Endothelial cell of umbilical vein (primary cell): ENCODE measurements at regions not wholly inside any gene's neighbourhood (a gene's known extent, or its start where the extent isn't known, plus 50 kb on each side); places are given as distances from the start of the nearest gene placed in this dataset.
"Not testable (repeated sequence)": the region's sequence is repeated elsewhere in the genome, so short reads cannot be mapped to it uniquely, and the experiment has no call there.

Experiments
- BruUV-seq: library from RNA; stranded (reverse); fragments of 400-500 nt; replicated peaks from 2 replicates; lab custom pipeline; 2021; lab: Mats Ljungman, UMichigan
- CTCF ChIA-PET: fragments of 300-600, 350-600 bp; sonication (Branson Sonifier 250); formaldehyde crosslinking; loops from one replicate; lab custom pipeline; 2021; ENCODE audit warnings: antibody characterized with exemption, inconsistent platforms; lab: Charles Lee
- POLR2A ChIA-PET: fragments of 300-600, 350-600 bp; sonication (Branson Sonifier 250); formaldehyde crosslinking; loops from one replicate; lab custom pipeline; 2021; ENCODE audit warnings: antibody characterized with exemption, inconsistent platforms; lab: Charles Lee
- DNase-seq: peaks from one replicate; pipeline ENCODE4 v3.0.0-alpha.2; 2011; ENCODE audit warnings: low read depth, low spot score
- FAIRE-seq: peaks from 2 replicates; lab custom pipeline; 2011; peaks lifted over from hg19 to GRCh38; lab: Jason Lieb, UNC
- H2AFZ ChIP-seq: 2 replicates; pipeline ENCODE4 v1.6.0; 2012; ENCODE audit warnings: low read depth, low read length, control low read depth, inconsistent platforms
- H3K27ac ChIP-seq: 2 replicates; pipeline ENCODE4 v1.5.1; 2011; ENCODE audit warnings: low read depth, mild to moderate bottlenecking, control low read depth, low read length, moderate library complexity; ENCODE audit not compliant: insufficient read depth
- H3K27me3 ChIP-seq, 2 experiments: 2 replicates each; pipeline versions ENCODE4 v1.6.0 to v1.6.1; 2011; ENCODE audit warnings: low read length in 2 of 2, mixed read lengths in 1 of 2; ENCODE audit not compliant: control insufficient read depth in 2 of 2, insufficient read depth in 2 of 2
- H3K36me3 ChIP-seq, 2 experiments: 2 replicates in 1 of 2; 3 replicates in 1 of 2; pipeline ENCODE4 v1.5.1; 2011; ENCODE audit warnings: low read length in 2 of 2, mild to moderate bottlenecking in 1 of 2, moderate library complexity in 1 of 2; ENCODE audit not compliant: control insufficient read depth in 2 of 2, insufficient read depth in 2 of 2; ENCODE audit errors: extremely low read depth in 1 of 2
- H3K4me1 ChIP-seq: 3 replicates; pipeline ENCODE4 v1.5.1; 2011; ENCODE audit warnings: mild to moderate bottlenecking, low read length; ENCODE audit not compliant: control insufficient read depth, insufficient read depth; ENCODE audit errors: extremely low read depth
- H3K4me2 ChIP-seq: 2 replicates; pipeline ENCODE4 v1.6.1; 2011; ENCODE audit warnings: low read length, control low read depth, mixed read lengths; ENCODE audit not compliant: insufficient read depth
- H3K4me3 ChIP-seq, 3 experiments: fragments of 200-600 bp in 1 of 3; sonication (generic), shearing (Covaris generic) in 1 of 3; replicated peaks in 1 of 3; 2 replicates each; pipeline ENCODE4 v1.5.1; 2011 to 2016; ENCODE audit warnings: control low read depth in 3 of 3, low read length in 3 of 3, mild to moderate bottlenecking in 2 of 3, inconsistent platforms in 1 of 3, low read depth in 1 of 3, moderate library complexity in 1 of 3; ENCODE audit not compliant: insufficient read depth in 1 of 3
- H3K79me2 ChIP-seq: 2 replicates; pipeline ENCODE4 v1.6.0; 2012; ENCODE audit warnings: low read length, inconsistent platforms; ENCODE audit not compliant: control insufficient read depth, insufficient read depth
- H3K9ac ChIP-seq: replicated peaks from 2 replicates; pipeline ENCODE3; 2011; ENCODE audit warnings: low read length, control low read depth; ENCODE audit not compliant: insufficient read depth; ENCODE audit errors: extremely low read depth
- H3K9me1 ChIP-seq: replicated peaks from 3 replicates; pipeline ENCODE4 v1.6.0; 2011; ENCODE audit warnings: mild to moderate bottlenecking, low read length; ENCODE audit not compliant: control insufficient read depth, insufficient read depth; ENCODE audit errors: extremely low read depth
- H3K9me3 ChIP-seq: replicated peaks from 2 replicates; pipeline ENCODE4 v1.5.1; 2012; ENCODE audit warnings: low read length, inconsistent platforms; ENCODE audit not compliant: control insufficient read depth, insufficient read depth
- H4K20me1 ChIP-seq: replicated peaks from 2 replicates; pipeline ENCODE3; 2011; ENCODE audit warnings: mild to moderate bottlenecking, low read length; ENCODE audit not compliant: control insufficient read depth, insufficient read depth; ENCODE audit errors: extremely low read depth
- FOS ChIP-seq: IDR thresholded peaks from 2 replicates; pipeline ENCODE4 v1.6.1; 2011; ENCODE audit warnings: mild to moderate bottlenecking, low read length, moderate library complexity, borderline replicate concordance; ENCODE audit not compliant: insufficient read depth
- GATA2 ChIP-seq: IDR thresholded peaks from 2 replicates; pipeline ENCODE4 v1.7.0; 2011; ENCODE audit warnings: low read depth, mild to moderate bottlenecking, moderate library complexity, mixed read lengths, low read length; ENCODE audit not compliant: insufficient read length, insufficient read depth
- JUN ChIP-seq: IDR thresholded peaks from 2 replicates; pipeline ENCODE4 v1.6.1; 2011; ENCODE audit warnings: borderline replicate concordance, low read depth; ENCODE audit not compliant: insufficient read length, insufficient read depth
- POLR2A ChIP-seq: IDR thresholded peaks from 2 replicates; pipeline ENCODE4 v1.6.1; 2012; ENCODE audit warnings: low read depth, mild to moderate bottlenecking, control low read depth, low read length
- POLR2AphosphoS5 ChIP-seq: IDR thresholded peaks from 2 replicates; pipeline ENCODE4 v1.6.1; 2012; ENCODE audit warnings: low read depth, mild to moderate bottlenecking, control low read depth, low read length, moderate library complexity; ENCODE audit not compliant: insufficient read depth
- dilution Hi-C: fragments of 300-500 bp; cut with MboI; formaldehyde crosslinking; loops from one replicate; pipeline ENCODE4 v1.15.0; 2019; ENCODE audit warnings: low sequenced_read_pairs; ENCODE audit not compliant: extremely low pct_ligation_motif_present
- intact Hi-C: fragments of 100-400 bp; cut with micrococcal nuclease; formaldehyde crosslinking; loops from one replicate; pipeline ENCODE4 v1.10.0; 2022
- TF ChIP-seq, protein P1 (sequence below): IDR thresholded peaks from 2 replicates; pipeline ENCODE4 v1.6.1; 2011; ENCODE audit not compliant: insufficient read depth, insufficient read length

DNA sequence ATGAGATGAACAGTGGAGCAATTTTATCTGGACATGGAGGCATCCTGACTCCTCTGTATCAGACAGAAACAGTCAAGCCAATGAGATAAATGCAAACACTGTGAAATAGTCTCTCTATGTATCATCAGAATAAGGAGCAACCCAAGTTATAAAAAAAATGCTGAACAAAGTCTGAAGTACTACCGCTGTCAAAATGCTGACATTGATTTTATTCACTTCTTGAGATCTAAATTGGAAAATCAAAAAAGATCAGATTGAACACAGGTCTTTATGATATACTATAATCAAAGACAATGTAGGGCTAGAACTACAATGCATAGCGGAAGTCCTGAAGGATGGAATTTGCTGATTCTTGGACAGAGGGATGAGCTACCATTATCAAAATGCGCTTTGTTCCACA lies 76.1 kb downstream of the FTHL17 start:
- Histone ChIP-seq H3K36me3 (no peaks in the 10 kb centered on the region), H3K9me3 (no peaks in the 10 kb centered on the region), H3K4me2 (no peak overlapping the region), H3K9me1 (no peaks in the 10 kb centered on the region), H3K79me2 (no peaks in the 10 kb centered on the region), H3K4me1 (no peaks in the 10 kb centered on the region), H2AFZ (no peak overlapping the region), H3K9ac (no peak overlapping the region), H3K27me3 (no peaks in the 10 kb centered on the region), H4K20me1 (no peaks in the 10 kb centered on the region), H3K4me3 (no peak overlapping the region), H3K27ac (no peak overlapping the region)
- no peak for FAIRE-seq
- POLR2A ChIA-PET = no interaction called here
- intact Hi-C loops = no loop called here
- TF ChIP-seq POLR2AphosphoS5 (no peak), JUN (no peak)
- no peak for DNase-seq
- dilution Hi-C loops = no loop called here
- CTCF ChIA-PET = interaction anchor here (1.0 kb wide), 1 partner anchor 43 kb away, joined by 3 read pairs; no protein-coding TSS in a partner anchor
- BruUV-seq = no TSS peak

DNA sequence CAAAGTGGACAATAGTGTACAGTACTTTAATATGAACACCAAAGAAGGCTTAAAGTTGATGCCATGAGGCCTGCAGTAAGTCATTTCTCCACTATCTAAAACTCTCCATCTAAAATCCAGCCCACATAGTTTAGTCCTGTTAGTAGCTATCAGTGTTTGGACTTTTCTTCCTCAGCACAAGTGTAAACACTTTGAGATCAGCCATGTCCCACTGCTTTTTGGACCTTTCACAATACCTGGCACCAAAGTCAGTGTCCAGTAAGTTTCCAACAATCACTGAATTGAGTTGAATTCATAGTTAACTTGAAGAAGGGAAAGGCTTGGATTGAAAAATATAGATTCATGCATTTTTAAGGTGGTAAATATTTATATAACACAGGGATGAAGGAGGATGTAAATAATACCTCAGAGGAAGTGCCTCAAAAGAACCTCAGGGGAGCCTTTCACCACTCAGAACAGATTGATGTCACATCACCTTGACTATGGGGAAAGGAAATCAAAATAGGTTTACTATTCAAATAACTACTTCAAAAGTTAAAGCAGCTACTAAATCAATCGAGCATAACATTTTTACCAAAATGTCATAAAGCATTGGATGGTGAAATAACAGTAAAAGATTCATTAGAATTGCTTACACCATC lies 76.7 kb downstream of the FTHL17 start:
- Histone ChIP-seq H3K9me3 (no peaks in the 10 kb centered on the region), H3K79me2 (no peaks in the 10 kb centered on the region), H2AFZ (no peak overlapping the region), H4K20me1 (no peaks in the 10 kb centered on the region), H3K27me3 (no peaks in the 10 kb centered on the region), H3K9me1 (no peaks in the 10 kb centered on the region), H3K9ac (no peak overlapping the region), H3K27ac (no peak overlapping the region), H3K4me2 (no peak overlapping the region), H3K4me1 (no peaks in the 10 kb centered on the region), H3K36me3 (no peaks in the 10 kb centered on the region), H3K4me3 (no peak overlapping the region)
- intact Hi-C loops (no loop called here), dilution Hi-C loops (no loop called here)
- POLR2A ChIA-PET = no interaction called here
- FAIRE-seq (no peak), DNase-seq (no peak)
- no peak for TF ChIP-seq POLR2A
- no peak for TF ChIP-seq GATA2
- TF ChIP-seq POLR2AphosphoS5 = no peak
- no peak for TF ChIP-seq FOS
- TF ChIP-seq, protein P1, sequence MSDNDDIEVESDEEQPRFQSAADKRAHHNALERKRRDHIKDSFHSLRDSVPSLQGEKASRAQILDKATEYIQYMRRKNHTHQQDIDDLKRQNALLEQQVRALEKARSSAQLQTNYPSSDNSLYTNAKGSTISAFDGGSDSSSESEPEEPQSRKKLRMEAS = no peak
- BruUV-seq = no TSS peak
- CTCF ChIA-PET = interaction anchor here (1.0 kb wide), 1 partner anchor 44 kb away, joined by 3 read pairs; no protein-coding TSS in a partner anchor

DNA sequence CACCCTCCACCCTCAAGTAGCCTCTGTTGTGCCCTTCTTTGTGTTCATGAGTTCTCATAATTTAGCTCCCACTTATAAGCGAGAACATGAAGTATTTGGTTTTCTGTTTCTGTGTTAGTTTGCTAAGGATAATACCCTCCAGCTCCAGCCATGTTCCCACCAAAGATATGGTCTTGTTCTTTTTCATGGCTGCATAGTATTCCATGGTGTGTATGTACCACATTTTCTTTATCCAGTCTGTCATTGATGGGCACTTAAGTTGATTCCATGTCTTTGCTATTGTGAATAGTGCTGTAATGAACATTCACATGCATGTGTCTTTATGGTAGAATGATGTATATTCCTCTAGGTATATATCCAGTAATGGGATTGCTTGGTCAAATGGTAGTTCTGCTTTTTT lies 77.8 kb downstream of the FTHL17 start:
- BruUV-seq, CTCF ChIA-PET, dilution Hi-C loops, intact Hi-C loops, H3K79me2 ChIP-seq, FAIRE-seq, H3K4me2 ChIP-seq, POLR2A ChIA-PET, H3K4me1 ChIP-seq, H3K9ac ChIP-seq, H3K27me3 ChIP-seq, H3K27ac ChIP-seq, H3K36me3 ChIP-seq, H4K20me1 ChIP-seq, H3K9me3 ChIP-seq, H3K9me1 ChIP-seq, H2AFZ ChIP-seq, H3K4me3 ChIP-seq, DNase-seq: not testable (repeated sequence)
